PC-3 (cell line): ENCODE measurements at regions not wholly inside any gene's neighbourhood (a gene's known extent, or its start where the extent isn't known, plus 50 kb on each side); places are given as distances from the start of the nearest gene placed in this dataset.

Experiments used
- ATAC-seq: fragments of 200-7000 bp; cut with Tn5 transposase; 2 replicates; pipeline ENCODE4 v1.9.1; 2020; ENCODE audit warnings: mild to moderate bottlenecking, moderate library complexity
- BruUV-seq: library from RNA; stranded (reverse); fragments of 400-500 nt; replicated peaks from 2 replicates; lab custom pipeline; 2021; lab: Mats Ljungman, UMichigan
- CTCF ChIA-PET: fragments of 300-600 bp; sonication (Branson Sonifier 250); formaldehyde crosslinking; loops from one replicate; lab custom pipeline; 2022; ENCODE audit warnings: antibody characterized with exemption; lab: Charles Lee
- POLR2A ChIA-PET: fragments of 300-600 bp; sonication (Branson Sonifier 250); formaldehyde crosslinking; loops from one replicate; lab custom pipeline; 2022; ENCODE audit warnings: antibody characterized with exemption; ENCODE audit not compliant: unreplicated experiment; lab: Charles Lee
- DNase-seq: peaks from one replicate; pipeline ENCODE4 v3.0.0-alpha.2; 2015
- H2AFZ ChIP-seq: fragments of 300-600 bp; sonication (generic); 2 replicates; pipeline ENCODE4 v1.6.0; 2016; ENCODE audit warnings: antibody characterized with exemption, low read length
- H3F3A ChIP-seq: fragments of 300-600 bp; sonication (generic); one replicate; pipeline ENCODE4 v1.6.0; 2017; ENCODE audit warnings: antibody characterized with exemption, low read length, control low read depth, mild to moderate bottlenecking; ENCODE audit not compliant: unreplicated experiment
- H3K27ac ChIP-seq: fragments of 300-600 bp; sonication (generic); 2 replicates; pipeline ENCODE4 v1.5.1; 2016; ENCODE audit warnings: mild to moderate bottlenecking, low read length
- H3K27me3 ChIP-seq: fragments of 300-600 bp; sonication (generic); 2 replicates; pipeline ENCODE4 v1.6.1; 2016; ENCODE audit warnings: low read length, mixed read lengths
- H3K36me3 ChIP-seq: fragments of 300-600 bp; sonication (generic); 2 replicates; pipeline ENCODE4 v1.6.1; 2016; ENCODE audit warnings: low read depth, mixed run types, low read length, mixed read lengths
- H3K4me1 ChIP-seq: fragments of 300-600 bp; sonication (generic); 2 replicates; pipeline ENCODE4 v1.5.1; 2016; ENCODE audit warnings: low read length; ENCODE audit not compliant: insufficient read depth
- H3K4me2 ChIP-seq: fragments of 300-600 bp; sonication (generic); 2 replicates; pipeline ENCODE4 v1.6.0; 2016; ENCODE audit warnings: low read length
- H3K4me3 ChIP-seq: fragments of 300-600 bp; sonication (generic); 2 replicates; pipeline ENCODE4 v1.5.1; 2016; ENCODE audit warnings: mild to moderate bottlenecking, low read length, mixed read lengths
- H3K79me2 ChIP-seq: fragments of 300-600 bp; sonication (generic); 2 replicates; pipeline ENCODE4 v1.6.1; 2017; ENCODE audit warnings: low read length, mixed read lengths
- H3K9ac ChIP-seq: fragments of 300-600 bp; sonication (generic); 2 replicates; pipeline ENCODE4 v1.6.0; 2016; ENCODE audit warnings: mild to moderate bottlenecking, low read length
- H3K9me2 ChIP-seq: fragments of 300-600 bp; sonication (generic); replicated peaks from 2 replicates; pipeline ENCODE4 v1.6.1; 2016; ENCODE audit warnings: mixed run types, low read length, mixed read lengths
- H3K9me3 ChIP-seq: fragments of 300-600 bp; sonication (generic); 2 replicates; pipeline ENCODE4 v1.6.1; 2016; ENCODE audit warnings: low read length, mixed read lengths
- H4K20me1 ChIP-seq: fragments of 300-600 bp; sonication (generic); 2 replicates; pipeline ENCODE4 v1.6.1; 2016; ENCODE audit warnings: low read length, mixed read lengths
- EZH2 ChIP-seq: fragments of 300-600 bp; sonication (generic); IDR thresholded peaks from one replicate; pipeline ENCODE4 v1.6.1; 2017; ENCODE audit warnings: antibody characterized with exemption, mild to moderate bottlenecking, low read length; ENCODE audit not compliant: unreplicated experiment
- EZH2phosphoT487 ChIP-seq: fragments of 300-600 bp; sonication (generic); IDR thresholded peaks from 2 replicates; pipeline ENCODE4 v1.6.1; 2018; ENCODE audit warnings: mild to moderate bottlenecking, antibody characterized with exemption, low read length, borderline replicate concordance
- intact Hi-C: fragments of 100-400 bp; cut with micrococcal nuclease; formaldehyde crosslinking; loops from 2 replicates; pipeline ENCODE4 v1.9.0; 2023
- TF ChIP-seq, protein P1 (sequence below): fragments of 300-600 bp; sonication (generic); conservative IDR thresholded peaks from 2 replicates; pipeline ENCODE4 v1.5.1; 2017; ENCODE audit warnings: antibody characterized with exemption, low read depth, mild to moderate bottlenecking, low read length

DNA sequence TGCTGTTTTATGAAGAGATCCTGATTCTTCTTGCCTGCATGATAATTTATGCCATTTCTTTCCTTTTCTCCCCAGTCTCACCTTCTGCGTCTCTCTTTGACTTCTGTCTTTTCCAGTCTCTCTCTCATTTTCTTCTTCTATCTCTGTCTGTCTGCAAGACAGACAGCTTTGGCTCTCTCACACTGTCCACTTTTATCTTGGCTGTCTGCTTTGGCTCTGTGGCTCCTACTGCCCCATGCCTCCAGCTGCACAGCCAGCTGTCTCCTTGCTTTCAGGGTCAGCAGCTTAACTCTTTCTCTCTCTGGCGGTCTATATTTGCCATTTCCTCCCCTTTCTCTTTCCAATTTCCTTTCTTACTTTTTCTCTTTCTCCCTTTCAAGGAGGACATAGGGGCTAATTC lies 971.1 kb upstream of the COX7C start:
- Histone ChIP-seq H3F3A (no peaks in the 10 kb centered on the region), H3K9me2 (no peaks in the 10 kb centered on the region), H3K4me1 (no peaks in the 10 kb centered on the region), H3K27ac (no peak overlapping the region), H3K4me2 (no peak overlapping the region), H4K20me1 (no peaks in the 10 kb centered on the region), H3K79me2 (no peaks in the 10 kb centered on the region), H3K9me3 (no peaks in the 10 kb centered on the region), H3K27me3 (no peaks in the 10 kb centered on the region), H3K36me3 (no peaks in the 10 kb centered on the region), H2AFZ (no peak overlapping the region), H3K4me3 (no peak overlapping the region), H3K9ac (no peak overlapping the region)
- ATAC-seq: no peak
- DNase-seq: no peak
- BruUV-seq: no TSS peak
- CTCF ChIA-PET: no interaction called here
- TF ChIP-seq EZH2 (no peak), EZH2phosphoT487 (no peak)
- TF ChIP-seq, protein P1, sequence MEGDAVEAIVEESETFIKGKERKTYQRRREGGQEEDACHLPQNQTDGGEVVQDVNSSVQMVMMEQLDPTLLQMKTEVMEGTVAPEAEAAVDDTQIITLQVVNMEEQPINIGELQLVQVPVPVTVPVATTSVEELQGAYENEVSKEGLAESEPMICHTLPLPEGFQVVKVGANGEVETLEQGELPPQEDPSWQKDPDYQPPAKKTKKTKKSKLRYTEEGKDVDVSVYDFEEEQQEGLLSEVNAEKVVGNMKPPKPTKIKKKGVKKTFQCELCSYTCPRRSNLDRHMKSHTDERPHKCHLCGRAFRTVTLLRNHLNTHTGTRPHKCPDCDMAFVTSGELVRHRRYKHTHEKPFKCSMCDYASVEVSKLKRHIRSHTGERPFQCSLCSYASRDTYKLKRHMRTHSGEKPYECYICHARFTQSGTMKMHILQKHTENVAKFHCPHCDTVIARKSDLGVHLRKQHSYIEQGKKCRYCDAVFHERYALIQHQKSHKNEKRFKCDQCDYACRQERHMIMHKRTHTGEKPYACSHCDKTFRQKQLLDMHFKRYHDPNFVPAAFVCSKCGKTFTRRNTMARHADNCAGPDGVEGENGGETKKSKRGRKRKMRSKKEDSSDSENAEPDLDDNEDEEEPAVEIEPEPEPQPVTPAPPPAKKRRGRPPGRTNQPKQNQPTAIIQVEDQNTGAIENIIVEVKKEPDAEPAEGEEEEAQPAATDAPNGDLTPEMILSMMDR: no peak
- intact Hi-C loops: no loop called here
- POLR2A ChIA-PET: no interaction called here

DNA sequence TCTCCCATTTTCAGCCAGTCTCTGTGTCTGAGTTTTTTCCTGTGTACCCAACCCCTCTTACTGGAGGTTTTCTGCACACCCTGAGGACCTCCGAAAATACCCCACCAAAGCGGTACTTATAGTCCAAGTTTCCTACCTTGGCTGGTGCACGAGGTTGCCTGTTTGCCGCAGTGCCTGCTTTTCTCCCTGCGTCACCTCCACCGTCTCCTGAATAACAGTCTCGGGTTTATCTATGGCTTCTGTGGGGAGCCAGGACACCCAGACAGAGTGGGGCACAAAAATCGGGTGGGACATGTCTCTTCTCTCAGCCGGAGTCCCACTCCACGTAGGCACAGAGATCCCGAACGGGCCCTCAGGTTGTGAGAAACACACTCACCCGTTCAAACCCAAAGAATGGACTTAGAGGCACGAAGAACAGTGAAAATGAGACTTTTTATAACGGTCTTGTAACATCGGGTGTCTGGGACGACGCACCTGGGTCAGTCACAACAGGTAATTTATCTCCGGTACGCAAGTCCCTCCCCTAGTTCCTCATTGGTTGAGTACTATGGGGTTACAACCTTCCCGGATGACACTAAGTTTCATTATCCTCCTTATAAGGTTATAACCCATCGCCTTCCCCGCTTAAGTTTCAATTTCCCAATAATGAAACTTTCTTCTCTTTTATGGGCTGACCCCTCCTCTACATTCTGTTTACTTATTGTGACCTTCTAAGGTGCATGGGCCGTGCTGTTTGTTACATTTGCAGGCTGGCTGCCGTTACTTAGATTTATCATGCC lies 970.2 kb upstream of the COX7C start:
- DNase-seq: no peak
- BruUV-seq: no TSS peak
- ATAC-seq: no peak
- no peaks in the 10 kb centered on the region for H3K79me2 ChIP-seq
- TF ChIP-seq EZH2 (no peak), EZH2phosphoT487 (no peak)
- TF ChIP-seq, protein P1: no peak
- H3K4me3 ChIP-seq: no peak overlapping the region
- H3K27ac ChIP-seq: no peak overlapping the region
- H3K9me2 ChIP-seq: no peaks in the 10 kb centered on the region
- H3K4me1 ChIP-seq: no peaks in the 10 kb centered on the region
- no peaks in the 10 kb centered on the region for H3K27me3 ChIP-seq
- H3F3A ChIP-seq: no peaks in the 10 kb centered on the region
- POLR2A ChIA-PET: no interaction called here
- no peaks in the 10 kb centered on the region for H3K9me3 ChIP-seq
- H3K4me2 ChIP-seq: no peak overlapping the region
- no peaks in the 10 kb centered on the region for H3K36me3 ChIP-seq
- intact Hi-C loops: no loop called here
- CTCF ChIA-PET: no interaction called here
- no peaks in the 10 kb centered on the region for H4K20me1 ChIP-seq
- H2AFZ ChIP-seq: no peak overlapping the region
- no peak overlapping the region for H3K9ac ChIP-seq

DNA sequence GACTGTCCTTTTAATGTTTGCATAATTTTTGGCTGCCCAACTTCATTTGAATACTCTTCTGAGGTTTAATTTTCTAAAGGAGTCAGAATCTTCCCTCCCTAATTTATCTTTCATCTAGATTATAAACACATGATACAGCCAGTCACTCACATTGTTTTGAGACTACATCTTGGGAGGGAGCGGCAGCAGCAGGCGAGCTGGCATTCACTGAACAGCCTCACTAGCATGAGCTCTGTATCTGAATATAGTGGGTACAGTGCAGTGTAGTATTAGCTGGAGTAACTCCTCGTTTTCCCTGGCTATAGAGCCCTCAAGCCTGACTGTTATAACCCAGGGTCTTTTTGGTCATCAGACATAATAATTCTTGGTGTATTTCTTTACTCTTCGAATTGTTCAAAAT lies 969.2 kb upstream of the COX7C start:
- BruUV-seq: no TSS peak
- no peaks in the 10 kb centered on the region for H3K79me2 ChIP-seq
- no peaks in the 10 kb centered on the region for H3K9me3 ChIP-seq
- H2AFZ ChIP-seq: no peak overlapping the region
- POLR2A ChIA-PET: no interaction called here
- no peaks in the 10 kb centered on the region for H4K20me1 ChIP-seq
- no peak overlapping the region for H3K4me2 ChIP-seq
- no peaks in the 10 kb centered on the region for H3F3A ChIP-seq
- H3K27ac ChIP-seq: no peak overlapping the region
- no peaks in the 10 kb centered on the region for H3K9me2 ChIP-seq
- no peaks in the 10 kb centered on the region for H3K36me3 ChIP-seq
- TF ChIP-seq, protein P1: no peak
- TF ChIP-seq EZH2phosphoT487: no peak
- no peak for TF ChIP-seq EZH2
- no peak for ATAC-seq
- DNase-seq: no peak
- H3K27me3 ChIP-seq: no peaks in the 10 kb centered on the region
- CTCF ChIA-PET: no interaction called here
- H3K4me1 ChIP-seq: no peaks in the 10 kb centered on the region
- no peak overlapping the region for H3K4me3 ChIP-seq
- intact Hi-C loops: no loop called here
- H3K9ac ChIP-seq: no peak overlapping the region
